ENCODE measurements at regions not wholly inside any gene's neighbourhood (a gene's known extent, or its start where the extent isn't known, plus 50 kb on each side); places are given as distances from the start of the nearest gene placed in this dataset.

GRCh38 chr3:44029100-44029499, 212.6 kb upstream of the TOPAZ1 start:
- DNase-seq: no peak

GRCh38 chr3:44030285-44030684, 211.4 kb upstream of the TOPAZ1 start:
- no peak for DNase-seq

- DNase-seq: no peak
Observed at GRCh38 chr3:44030687-44031305, 210.9 kb upstream of the TOPAZ1 start.

GRCh38 chr3:44031387-44032380, 210.0 kb upstream of the TOPAZ1 start:
- DNase-seq: no peak

- no peak for DNase-seq
Observed at GRCh38 chr3:44032487-44032886, 209.2 kb upstream of the TOPAZ1 start.

- no peak for DNase-seq
Observed at GRCh38 chr3:44033123-44033522, 208.6 kb upstream of the TOPAZ1 start.

GRCh38 chr3:44036850-44037249, 204.8 kb upstream of the TOPAZ1 start:
- no peak for DNase-seq

GRCh38 chr3:44039006-44039405, 202.7 kb upstream of the TOPAZ1 start:
- no peak for DNase-seq

- DNase-seq: no peak
Observed at GRCh38 chr3:44041726-44042125, 200.0 kb upstream of the TOPAZ1 start.

- no peak for DNase-seq
Observed at GRCh38 chr3:44042772-44043171, 198.9 kb upstream of the TOPAZ1 start.

- peak; percentile 3 for DNase-seq
Observed at GRCh38 chr3:44045476-44046275, 196.0 kb upstream of the TOPAZ1 start.

- no peak for DNase-seq
Observed at GRCh38 chr3:44047796-44048195, 193.9 kb upstream of the TOPAZ1 start.

- DNase-seq: no peak
Observed at GRCh38 chr3:44048196-44048924, 193.3 kb upstream of the TOPAZ1 start.

- no peak for DNase-seq
Observed at GRCh38 chr3:44048949-44049348, 192.7 kb upstream of the TOPAZ1 start.

GRCh38 chr3:44050101-44050500, 191.6 kb upstream of the TOPAZ1 start:
- DNase-seq: no peak

GRCh38 chr3:44050867-44051266, 190.8 kb upstream of the TOPAZ1 start:
- DNase-seq: no peak

GRCh38 chr3:44055951-44056350, 185.7 kb upstream of the TOPAZ1 start:
- DNase-seq: no peak

- no peak for DNase-seq
Observed at GRCh38 chr3:44056446-44057240, 185.0 kb upstream of the TOPAZ1 start.

GRCh38 chr3:44058022-44058867, 183.4 kb upstream of the TOPAZ1 start:
- DNase-seq: no peak

GRCh38 chr3:44058868-44059203, 182.8 kb upstream of the TOPAZ1 start:
- DNase-seq: no peak

GRCh38 chr3:44060164-44060563, 181.5 kb upstream of the TOPAZ1 start:
- DNase-seq: no peak
